H9 (cell line): ENCODE measurements at regions not wholly inside any gene's neighbourhood (a gene's known extent, or its start where the extent isn't known, plus 50 kb on each side); places are given as distances from the start of the nearest gene placed in this dataset.

ENCODE experiments used
- DNase-seq: peaks from one replicate; pipeline ENCODE4 v3.0.0-alpha.2; 2017
- H2AFZ ChIP-seq: one replicate; pipeline ENCODE4 v1.6.1; 2013; ENCODE audit warnings: mild to moderate bottlenecking, low read length, control low read depth, moderate library complexity
- H2AK5ac ChIP-seq: 2 replicates; pipeline ENCODE4 v1.6.1; 2013; ENCODE audit warnings: low read length, control low read depth, mixed read lengths; ENCODE audit not compliant: insufficient read length
- H2BK120ac ChIP-seq: one replicate; pipeline ENCODE4 v1.6.1; 2013; ENCODE audit warnings: low read depth, mild to moderate bottlenecking, low read length, control low read depth, inconsistent platforms; ENCODE audit not compliant: poor library complexity, severe bottlenecking
- H2BK12ac ChIP-seq: 2 replicates; pipeline ENCODE4 v1.6.1; 2013; ENCODE audit warnings: low read length, control low read depth, mixed read lengths, low read depth; ENCODE audit not compliant: insufficient read length
- H2BK15ac ChIP-seq: 2 replicates; pipeline ENCODE4 v1.6.1; 2013; ENCODE audit warnings: low read depth, low read length, control low read depth
- H2BK20ac ChIP-seq: one replicate; pipeline ENCODE4 v1.6.1; 2013; ENCODE audit warnings: low read depth, mild to moderate bottlenecking, low read length, control low read depth, inconsistent platforms; ENCODE audit not compliant: poor library complexity, severe bottlenecking
- H2BK5ac ChIP-seq: 2 replicates; pipeline ENCODE4 v1.6.1; 2013; ENCODE audit warnings: low read length, control low read depth, mixed read lengths; ENCODE audit not compliant: insufficient read length
- H3K14ac ChIP-seq: 2 replicates; pipeline ENCODE4 v1.6.1; 2013; ENCODE audit warnings: low read length, control low read depth; ENCODE audit not compliant: insufficient read depth
- H3K18ac ChIP-seq: 2 replicates; pipeline ENCODE4 v1.6.1; 2013; ENCODE audit warnings: low read depth, mild to moderate bottlenecking, mixed read lengths, low read length, control low read depth; ENCODE audit not compliant: insufficient read length
- H3K23ac ChIP-seq: 2 replicates; pipeline ENCODE4 v1.6.1; 2013; ENCODE audit warnings: low read length, control low read depth, mixed read lengths, low read depth; ENCODE audit not compliant: insufficient read length
- H3K23me2 ChIP-seq: 2 replicates; pipeline ENCODE4 v1.6.1; 2013; ENCODE audit warnings: low read depth, mild to moderate bottlenecking, mixed read lengths, low read length, control low read depth; ENCODE audit not compliant: insufficient read length, poor library complexity, severe bottlenecking
- H3K27ac ChIP-seq: 2 replicates; pipeline ENCODE4 v1.5.1; 2013; ENCODE audit warnings: low read length, control low read depth, mixed read lengths, low read depth; ENCODE audit not compliant: insufficient read length
- H3K27me3 ChIP-seq: 2 replicates; pipeline ENCODE4 v1.6.1; 2013; ENCODE audit warnings: low read length, control low read depth, inconsistent platforms; ENCODE audit not compliant: insufficient read depth
- H3K4ac ChIP-seq: 2 replicates; pipeline ENCODE4 v1.6.1; 2013; ENCODE audit warnings: low read depth, mild to moderate bottlenecking, control low read depth, inconsistent platforms, low read length, moderate library complexity
- H3K4me1 ChIP-seq: 2 replicates; pipeline ENCODE4 v1.6.1; 2013; ENCODE audit warnings: low read length, control low read depth, inconsistent platforms; ENCODE audit not compliant: insufficient read depth
- H3K4me2 ChIP-seq: 2 replicates; pipeline ENCODE4 v1.6.1; 2013; ENCODE audit warnings: low read length, control low read depth, mixed read lengths; ENCODE audit not compliant: insufficient read length, insufficient read depth
- H3K56ac ChIP-seq: 2 replicates; pipeline ENCODE4 v1.6.1; 2013; ENCODE audit warnings: low read depth, mild to moderate bottlenecking, mixed read lengths, low read length, control low read depth; ENCODE audit not compliant: insufficient read length
- H3K79me1 ChIP-seq: 2 replicates; pipeline ENCODE4 v1.6.1; 2013; ENCODE audit warnings: low read depth, mild to moderate bottlenecking, moderate library complexity, low read length, control low read depth, inconsistent platforms; ENCODE audit not compliant: insufficient read depth, poor library complexity, severe bottlenecking
- H3K79me2 ChIP-seq: 2 replicates; pipeline ENCODE4 v1.6.1; 2013; ENCODE audit warnings: low read length, control low read depth, inconsistent platforms; ENCODE audit not compliant: insufficient read depth
- H3K9ac ChIP-seq: 2 replicates; pipeline ENCODE4 v1.6.1; 2013; ENCODE audit warnings: low read length, control low read depth, mixed read lengths; ENCODE audit not compliant: insufficient read length; ENCODE audit errors: extremely low read depth
- H3K9me3 ChIP-seq: one replicate; pipeline ENCODE4 v1.6.1; 2013; ENCODE audit warnings: low read depth, low read length, inconsistent platforms; ENCODE audit not compliant: control insufficient read depth
- H3T11ph ChIP-seq: one replicate; pipeline ENCODE4 v1.6.1; 2013; ENCODE audit warnings: mild to moderate bottlenecking, low read length, control low read depth, inconsistent platforms
- H4K20me1 ChIP-seq: one replicate; pipeline ENCODE4 v1.6.1; 2013; ENCODE audit not compliant: control insufficient read depth, insufficient read length, insufficient read depth
- H4K5ac ChIP-seq: 2 replicates; pipeline ENCODE4 v1.6.1; 2013; ENCODE audit warnings: low read depth, mild to moderate bottlenecking, mixed read lengths, low read length, control low read depth; ENCODE audit not compliant: insufficient read length
- H4K8ac ChIP-seq: replicated peaks from 2 replicates; pipeline ENCODE4 v1.6.1; 2013; ENCODE audit warnings: low read length, control low read depth, mixed read lengths, low read depth; ENCODE audit not compliant: insufficient read length
- H4K91ac ChIP-seq: 2 replicates; pipeline ENCODE4 v1.6.1; 2013; ENCODE audit warnings: low read depth, mild to moderate bottlenecking, moderate library complexity, mixed read lengths, low read length, control low read depth; ENCODE audit not compliant: insufficient read length
- H3K27ac Mint-ChIP-seq, 3 experiments: 2 replicates in 2 of 3; 3 replicates in 1 of 3; pipeline ENCODE4 v1.8.0; 2020 to 2021; ENCODE audit warnings: mixed read lengths in 3 of 3, mild to moderate bottlenecking in 1 of 3, moderate library complexity in 1 of 3
- H3K27me3 Mint-ChIP-seq: 2 replicates; pipeline ENCODE4 v1.8.0; 2021; ENCODE audit warnings: low read depth, mild to moderate bottlenecking, moderate library complexity, mixed read lengths
- H3K36me3 Mint-ChIP-seq, 3 experiments: 2 replicates in 2 of 3; 3 replicates in 1 of 3; pipeline ENCODE4 v1.8.0; 2020 to 2021; ENCODE audit warnings: low read depth in 3 of 3, mixed read lengths in 3 of 3; ENCODE audit not compliant: insufficient read depth in 1 of 3
- H3K4me1 Mint-ChIP-seq, 2 experiments: 2 replicates each; pipeline ENCODE4 v1.8.0; 2020; ENCODE audit warnings: mixed read lengths in 2 of 2
- H3K4me3 Mint-ChIP-seq, 2 experiments: 2 replicates in 1 of 2; 3 replicates in 1 of 2; pipeline ENCODE4 v1.8.0; 2020 to 2021; ENCODE audit warnings: mild to moderate bottlenecking in 2 of 2, mixed read lengths in 2 of 2, moderate library complexity in 1 of 2
- H3K9me3 Mint-ChIP-seq, 2 experiments: 2 replicates in 1 of 2; 3 replicates in 1 of 2; pipeline ENCODE4 v1.8.0; 2020; ENCODE audit warnings: mild to moderate bottlenecking in 2 of 2, mixed read lengths in 2 of 2, moderate library complexity in 1 of 2
- WGBS: extraction: QIAGEN DNeasy Blood & Tissue Kit; methylation state at CpG from one replicate; pipeline ENCODE4 v1.1.7; 2013; ENCODE audit warnings: missing lambda C conversion rate, low lambda C conversion rate, mixed read lengths; ENCODE audit not compliant: insufficient read length; ENCODE audit errors: extremely low coverage; 5-methylcytosine and 5-hydroxymethylcytosine counted together
- TF ChIP-seq, protein P1 (sequence below): fragments of 200-600 bp; sonication (generic); conservative IDR thresholded peaks from 3 replicates; pipeline ENCODE4 v1.8.0; 2021; ENCODE audit warnings: antibody characterized with exemption, mild to moderate bottlenecking

DNA sequence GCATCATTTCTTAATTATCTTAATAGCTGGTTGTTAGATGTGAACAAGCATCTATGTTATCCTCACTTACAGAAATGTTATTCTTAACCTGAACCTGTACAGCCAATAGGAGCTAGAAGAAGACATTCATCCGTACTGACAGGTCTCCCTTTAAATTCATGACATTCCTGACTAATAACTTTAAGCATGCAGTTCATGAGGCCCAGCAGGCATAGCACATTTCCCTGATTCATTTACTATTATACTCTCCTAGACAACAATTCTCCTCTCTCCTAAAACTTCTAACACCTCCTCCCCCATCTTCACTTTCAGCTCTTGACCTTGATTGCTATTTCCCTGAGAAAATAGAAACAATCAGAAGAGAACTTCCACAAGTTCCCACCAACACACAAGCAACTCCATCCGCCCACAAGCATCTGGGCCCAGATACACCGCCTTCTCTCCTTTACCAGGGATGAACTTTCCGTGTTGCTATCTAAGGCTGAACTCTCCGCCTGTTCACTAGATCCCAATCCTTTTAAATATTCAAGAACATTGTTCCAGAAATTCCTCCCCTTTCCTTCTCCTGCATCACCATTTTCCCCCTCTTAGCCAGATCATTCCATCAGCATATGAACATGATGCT, 62.9 kb upstream of the SPRED1 start:
- H3K27me3 Mint-ChIP-seq: no peaks in the 10 kb centered on the region; the same call in 1 of the 2 replicates
- Histone ChIP-seq H3K56ac (no peak overlapping the region), H4K8ac (no peak overlapping the region), H2AK5ac (no peak overlapping the region), H4K5ac (no peak overlapping the region), H2BK120ac (no peak overlapping the region), H3K14ac (no peak overlapping the region), H3K4ac (no peak overlapping the region), H3K18ac (no peak overlapping the region), H3K4me1 (peaks cover 7% of the 10 kb centered on the region; the same call in 1 of the 2 replicates), H3T11ph (no peak overlapping the region), H3K79me1 (no peaks in the 10 kb centered on the region), H4K91ac (no peak overlapping the region), H3K4me2 (no peak overlapping the region), H3K9ac (no peak overlapping the region), H2AFZ (no peak overlapping the region), H2BK20ac (no peak overlapping the region), H3K79me2 (no peaks in the 10 kb centered on the region), H2BK5ac (no peak overlapping the region), H3K23me2 (no peaks in the 10 kb centered on the region), H4K20me1 (no peaks in the 10 kb centered on the region), H3K27ac (no peak overlapping the region), H3K27me3 (no peaks in the 10 kb centered on the region), H2BK15ac (no peak overlapping the region), H3K9me3 (no peaks in the 10 kb centered on the region), H2BK12ac (no peak overlapping the region), H3K23ac (no peak overlapping the region)
- H3K4me1 Mint-ChIP-seq: peaks cover 23 to 36% of the 10 kb centered on the region in 2 experiments
- H3K27ac Mint-ChIP-seq: no peak overlapping the region
- no peaks in the 10 kb centered on the region for H3K36me3 Mint-ChIP-seq
- TF ChIP-seq, protein P1, sequence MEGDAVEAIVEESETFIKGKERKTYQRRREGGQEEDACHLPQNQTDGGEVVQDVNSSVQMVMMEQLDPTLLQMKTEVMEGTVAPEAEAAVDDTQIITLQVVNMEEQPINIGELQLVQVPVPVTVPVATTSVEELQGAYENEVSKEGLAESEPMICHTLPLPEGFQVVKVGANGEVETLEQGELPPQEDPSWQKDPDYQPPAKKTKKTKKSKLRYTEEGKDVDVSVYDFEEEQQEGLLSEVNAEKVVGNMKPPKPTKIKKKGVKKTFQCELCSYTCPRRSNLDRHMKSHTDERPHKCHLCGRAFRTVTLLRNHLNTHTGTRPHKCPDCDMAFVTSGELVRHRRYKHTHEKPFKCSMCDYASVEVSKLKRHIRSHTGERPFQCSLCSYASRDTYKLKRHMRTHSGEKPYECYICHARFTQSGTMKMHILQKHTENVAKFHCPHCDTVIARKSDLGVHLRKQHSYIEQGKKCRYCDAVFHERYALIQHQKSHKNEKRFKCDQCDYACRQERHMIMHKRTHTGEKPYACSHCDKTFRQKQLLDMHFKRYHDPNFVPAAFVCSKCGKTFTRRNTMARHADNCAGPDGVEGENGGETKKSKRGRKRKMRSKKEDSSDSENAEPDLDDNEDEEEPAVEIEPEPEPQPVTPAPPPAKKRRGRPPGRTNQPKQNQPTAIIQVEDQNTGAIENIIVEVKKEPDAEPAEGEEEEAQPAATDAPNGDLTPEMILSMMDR: no peak
- no peak overlapping the region for H3K4me3 Mint-ChIP-seq
- no peaks in the 10 kb centered on the region for H3K9me3 Mint-ChIP-seq
- DNase-seq: no peak
- WGBS: no CpG with 5 or more reads among the region's 5 CpGs
